HEK293 (cell line): ENCODE measurements at regions not wholly inside any gene's neighbourhood (a gene's known extent, or its start where the extent isn't known, plus 50 kb on each side); places are given as distances from the start of the nearest gene placed in this dataset.
A peak's percentile ranks its signal among the peaks of the same experiment; 100 is the strongest.

ENCODE experiments used
- GLIS2 ChIP-seq: fragments of 450-650 bp; formaldehyde crosslinking; IDR thresholded peaks from 2 replicates; pipeline ENCODE4 v1.5.1; 2016; ENCODE audit warnings: missing biosample characterization, missing genetic modification characterization
- SP2 ChIP-seq: fragments of 450-650 bp; formaldehyde crosslinking; IDR thresholded peaks from 2 replicates; pipeline ENCODE4 v1.5.1; 2016; ENCODE audit warnings: missing biosample characterization, missing genetic modification characterization
- ZNF610 ChIP-seq: fragments of 450-650 bp; formaldehyde crosslinking; IDR thresholded peaks from 2 replicates; pipeline ENCODE4 v1.5.1; 2016; ENCODE audit warnings: missing biosample characterization, missing genetic modification characterization, borderline replicate concordance
- TF ChIP-seq, protein P1 (sequence below): fragments of 450-650 bp; formaldehyde crosslinking; IDR thresholded peaks from 2 replicates; pipeline ENCODE4 v1.5.1; 2017; ENCODE audit warnings: missing biosample characterization, missing genetic modification characterization
- TF ChIP-seq, protein P2 (sequence below): fragments of 450-650 bp; formaldehyde crosslinking; IDR thresholded peaks from 2 replicates; pipeline ENCODE4 v1.5.1; 2016; ENCODE audit warnings: missing biosample characterization, missing genetic modification characterization
- TF ChIP-seq, protein P3 (sequence below): fragments of 450-650 bp; formaldehyde crosslinking; IDR thresholded peaks from 2 replicates; pipeline ENCODE4 v1.5.1; 2016; ENCODE audit warnings: missing biosample characterization, missing genetic modification characterization

DNA sequence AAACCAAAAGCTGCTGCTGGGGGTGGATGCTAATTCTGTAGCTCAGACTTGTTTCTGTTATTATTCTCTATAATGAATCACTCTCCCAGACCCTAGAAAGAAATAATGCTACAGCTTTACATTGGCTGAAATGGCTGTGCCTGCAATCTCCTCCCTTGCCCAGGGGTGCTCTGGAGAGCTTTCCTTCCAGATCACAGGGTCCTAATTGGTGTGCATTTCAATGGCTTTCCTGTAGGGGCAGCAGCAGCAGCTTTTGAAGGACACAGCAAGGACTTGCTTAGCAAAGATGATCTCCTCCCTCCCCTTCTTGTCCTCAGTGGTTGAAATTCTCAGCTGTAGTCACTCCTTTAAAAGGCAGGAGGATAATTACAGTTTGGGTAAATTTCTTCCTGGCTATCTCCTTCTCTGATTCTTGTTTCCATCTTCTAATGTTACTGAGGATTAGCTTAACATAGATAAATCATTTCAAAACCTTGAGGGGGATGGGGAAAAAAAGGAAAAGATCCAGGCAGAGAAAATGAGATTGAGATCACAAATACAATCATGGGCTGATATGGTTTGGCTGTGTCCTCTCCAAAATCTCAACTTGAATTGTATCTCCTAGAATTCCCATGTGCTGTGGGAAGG lies 120.2 kb upstream of the CTTNBP2 start:
- TF ChIP-seq ZNF610 = no peak
- TF ChIP-seq, protein P1, sequence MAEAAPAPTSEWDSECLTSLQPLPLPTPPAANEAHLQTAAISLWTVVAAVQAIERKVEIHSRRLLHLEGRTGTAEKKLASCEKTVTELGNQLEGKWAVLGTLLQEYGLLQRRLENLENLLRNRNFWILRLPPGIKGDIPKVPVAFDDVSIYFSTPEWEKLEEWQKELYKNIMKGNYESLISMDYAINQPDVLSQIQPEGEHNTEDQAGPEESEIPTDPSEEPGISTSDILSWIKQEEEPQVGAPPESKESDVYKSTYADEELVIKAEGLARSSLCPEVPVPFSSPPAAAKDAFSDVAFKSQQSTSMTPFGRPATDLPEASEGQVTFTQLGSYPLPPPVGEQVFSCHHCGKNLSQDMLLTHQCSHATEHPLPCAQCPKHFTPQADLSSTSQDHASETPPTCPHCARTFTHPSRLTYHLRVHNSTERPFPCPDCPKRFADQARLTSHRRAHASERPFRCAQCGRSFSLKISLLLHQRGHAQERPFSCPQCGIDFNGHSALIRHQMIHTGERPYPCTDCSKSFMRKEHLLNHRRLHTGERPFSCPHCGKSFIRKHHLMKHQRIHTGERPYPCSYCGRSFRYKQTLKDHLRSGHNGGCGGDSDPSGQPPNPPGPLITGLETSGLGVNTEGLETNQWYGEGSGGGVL = no peak
- no peak for TF ChIP-seq GLIS2 (tag by site-specific recombination)
- no peak for TF ChIP-seq SP2
- TF ChIP-seq, protein P2, sequence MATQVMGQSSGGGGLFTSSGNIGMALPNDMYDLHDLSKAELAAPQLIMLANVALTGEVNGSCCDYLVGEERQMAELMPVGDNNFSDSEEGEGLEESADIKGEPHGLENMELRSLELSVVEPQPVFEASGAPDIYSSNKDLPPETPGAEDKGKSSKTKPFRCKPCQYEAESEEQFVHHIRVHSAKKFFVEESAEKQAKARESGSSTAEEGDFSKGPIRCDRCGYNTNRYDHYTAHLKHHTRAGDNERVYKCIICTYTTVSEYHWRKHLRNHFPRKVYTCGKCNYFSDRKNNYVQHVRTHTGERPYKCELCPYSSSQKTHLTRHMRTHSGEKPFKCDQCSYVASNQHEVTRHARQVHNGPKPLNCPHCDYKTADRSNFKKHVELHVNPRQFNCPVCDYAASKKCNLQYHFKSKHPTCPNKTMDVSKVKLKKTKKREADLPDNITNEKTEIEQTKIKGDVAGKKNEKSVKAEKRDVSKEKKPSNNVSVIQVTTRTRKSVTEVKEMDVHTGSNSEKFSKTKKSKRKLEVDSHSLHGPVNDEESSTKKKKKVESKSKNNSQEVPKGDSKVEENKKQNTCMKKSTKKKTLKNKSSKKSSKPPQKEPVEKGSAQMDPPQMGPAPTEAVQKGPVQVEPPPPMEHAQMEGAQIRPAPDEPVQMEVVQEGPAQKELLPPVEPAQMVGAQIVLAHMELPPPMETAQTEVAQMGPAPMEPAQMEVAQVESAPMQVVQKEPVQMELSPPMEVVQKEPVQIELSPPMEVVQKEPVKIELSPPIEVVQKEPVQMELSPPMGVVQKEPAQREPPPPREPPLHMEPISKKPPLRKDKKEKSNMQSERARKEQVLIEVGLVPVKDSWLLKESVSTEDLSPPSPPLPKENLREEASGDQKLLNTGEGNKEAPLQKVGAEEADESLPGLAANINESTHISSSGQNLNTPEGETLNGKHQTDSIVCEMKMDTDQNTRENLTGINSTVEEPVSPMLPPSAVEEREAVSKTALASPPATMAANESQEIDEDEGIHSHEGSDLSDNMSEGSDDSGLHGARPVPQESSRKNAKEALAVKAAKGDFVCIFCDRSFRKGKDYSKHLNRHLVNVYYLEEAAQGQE (tag by site-specific recombination) = no peak
- TF ChIP-seq, protein P3, sequence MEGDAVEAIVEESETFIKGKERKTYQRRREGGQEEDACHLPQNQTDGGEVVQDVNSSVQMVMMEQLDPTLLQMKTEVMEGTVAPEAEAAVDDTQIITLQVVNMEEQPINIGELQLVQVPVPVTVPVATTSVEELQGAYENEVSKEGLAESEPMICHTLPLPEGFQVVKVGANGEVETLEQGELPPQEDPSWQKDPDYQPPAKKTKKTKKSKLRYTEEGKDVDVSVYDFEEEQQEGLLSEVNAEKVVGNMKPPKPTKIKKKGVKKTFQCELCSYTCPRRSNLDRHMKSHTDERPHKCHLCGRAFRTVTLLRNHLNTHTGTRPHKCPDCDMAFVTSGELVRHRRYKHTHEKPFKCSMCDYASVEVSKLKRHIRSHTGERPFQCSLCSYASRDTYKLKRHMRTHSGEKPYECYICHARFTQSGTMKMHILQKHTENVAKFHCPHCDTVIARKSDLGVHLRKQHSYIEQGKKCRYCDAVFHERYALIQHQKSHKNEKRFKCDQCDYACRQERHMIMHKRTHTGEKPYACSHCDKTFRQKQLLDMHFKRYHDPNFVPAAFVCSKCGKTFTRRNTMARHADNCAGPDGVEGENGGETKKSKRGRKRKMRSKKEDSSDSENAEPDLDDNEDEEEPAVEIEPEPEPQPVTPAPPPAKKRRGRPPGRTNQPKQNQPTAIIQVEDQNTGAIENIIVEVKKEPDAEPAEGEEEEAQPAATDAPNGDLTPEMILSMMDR (tag by site-specific recombination) = peak; percentile 44
